HepG2 (cell line): ENCODE measurements at regions not wholly inside any gene's neighbourhood (a gene's known extent, or its start where the extent isn't known, plus 50 kb on each side); places are given as distances from the start of the nearest gene placed in this dataset.
"Not testable (repeated sequence)": the region's sequence is repeated elsewhere in the genome, so short reads cannot be mapped to it uniquely, and the experiment has no call there.

Source experiments
- ATAC-seq: fragments of 200-7000 bp; cut with Tn5 transposase; 3 replicates; pipeline ENCODE4 v1.9.1; 2020; ENCODE audit warnings: mild to moderate bottlenecking, moderate library complexity
- BruUV-seq: library from RNA; stranded (reverse); fragments of 400-500 nt; replicated peaks from 2 replicates; lab custom pipeline; 2021; lab: Mats Ljungman, UMichigan
- CTCF ChIA-PET: fragments of 300-600 bp; formaldehyde crosslinking; extraction: SDS; loops from one replicate; lab custom pipeline; 2021; ENCODE audit warnings: low total read pairs, inconsistent platforms, low intra/inter-chr PET ratio; lab: Yijun Ruan, JAX
- POLR2A ChIA-PET: fragments of 350-600 bp; sonication (Branson Sonifier 250); formaldehyde crosslinking; loops from one replicate; lab custom pipeline; 2020; ENCODE audit warnings: antibody characterized with exemption, inconsistent platforms; lab: Yijun Ruan, JAX
- DNase-seq: peaks from one replicate; pipeline ENCODE4 v3.0.0-alpha.2; 2015; ENCODE audit warnings: low spot score
- FAIRE-seq: peaks from 3 replicates; lab custom pipeline; 2011; peaks lifted over from hg19 to GRCh38; lab: Jason Lieb, UNC
- H2AFZ ChIP-seq: one replicate; pipeline ENCODE4 v1.6.1; 2011; ENCODE audit warnings: low read length, inconsistent platforms
- H3K27ac ChIP-seq: fragments of 300-600 bp; 3 replicates; pipeline ENCODE4 v1.8.0; 2011; ENCODE audit warnings: mixed run types, mild to moderate bottlenecking, mixed read lengths, low read length, inconsistent platforms; ENCODE audit not compliant: insufficient read depth; ENCODE audit errors: extremely low read length
- H3K27me3 ChIP-seq, 2 experiments: fragments of 200-600 bp in 1 of 2; 2 replicates in 1 of 2; 3 replicates in 1 of 2; pipeline versions ENCODE4 v1.6.0 to v1.8.0; 2011; ENCODE audit warnings: low read length in 2 of 2, mild to moderate bottlenecking in 2 of 2, moderate library complexity in 2 of 2, inconsistent platforms in 1 of 2; ENCODE audit not compliant: insufficient read depth in 2 of 2, control insufficient read depth in 1 of 2
- H3K36me3 ChIP-seq, 2 experiments: fragments of 200-600 bp in 1 of 2; replicated peaks in 1 of 2; 2 replicates in 1 of 2; 3 replicates in 1 of 2; pipeline versions ENCODE4 v1.5.1 to v1.8.0; 2011; ENCODE audit warnings: low read length in 2 of 2, inconsistent platforms in 1 of 2; ENCODE audit not compliant: insufficient read depth in 2 of 2, control insufficient read depth in 1 of 2
- H3K4me1 ChIP-seq: 2 replicates; pipeline ENCODE4 v1.5.1; 2012; ENCODE audit warnings: low read length, inconsistent platforms; ENCODE audit not compliant: insufficient read depth
- H3K4me2 ChIP-seq: 2 replicates; pipeline ENCODE4 v1.6.0; 2011; ENCODE audit warnings: low read depth, low read length, inconsistent platforms
- H3K4me3 ChIP-seq, 3 experiments: fragments of 200-600 bp in 1 of 3; sonication (generic), shearing (Covaris generic) in 1 of 3; replicated peaks in 1 of 3; 2 replicates each; pipeline ENCODE4 v1.5.1; 2011 to 2016; ENCODE audit warnings: low read length in 3 of 3, inconsistent platforms in 2 of 3, low read depth in 2 of 3, mild to moderate bottlenecking in 2 of 3, control low read depth in 1 of 3, mixed read lengths in 1 of 3; ENCODE audit not compliant: insufficient read depth in 1 of 3
- H3K79me2 ChIP-seq: one replicate; pipeline ENCODE4 v1.6.1; 2011; ENCODE audit warnings: low read length, inconsistent platforms; ENCODE audit not compliant: insufficient read depth
- H3K9ac ChIP-seq: 2 replicates; pipeline ENCODE4 v1.6.0; 2011; ENCODE audit warnings: mild to moderate bottlenecking, low read depth, low read length, inconsistent platforms; ENCODE audit not compliant: insufficient read depth
- H3K9me3 ChIP-seq: 2 replicates; pipeline ENCODE4 v1.5.1; 2012; ENCODE audit warnings: mild to moderate bottlenecking, low read length
- H4K20me1 ChIP-seq: 2 replicates; pipeline ENCODE4 v1.6.0; 2011; ENCODE audit warnings: inconsistent platforms, mild to moderate bottlenecking, low read length, moderate library complexity; ENCODE audit not compliant: insufficient read depth
- CBFB ChIP-seq: sonication (generic); formaldehyde crosslinking; IDR thresholded peaks from 2 replicates; pipeline ENCODE4 v1.4.0; 2020; ENCODE audit warnings: missing genetic modification reagents
- E2F5 ChIP-seq: sonication (generic); formaldehyde crosslinking; conservative IDR thresholded peaks from 2 replicates; pipeline ENCODE4 v1.4.0; 2020; ENCODE audit warnings: missing genetic modification reagents
- HNRNPUL1 ChIP-seq: fragments of 200-400 bp; formaldehyde crosslinking; IDR thresholded peaks from 2 replicates; pipeline ENCODE4 v1.6.1; 2017; ENCODE audit warnings: low read depth, mild to moderate bottlenecking, low read length, moderate library complexity
- ZBTB26 ChIP-seq: IDR thresholded peaks from 2 replicates; pipeline ENCODE4 v1.6.1; 2016; ENCODE audit warnings: missing compliant biosample characterization, missing genetic modification reagents, borderline replicate concordance
- ZNF678 ChIP-seq: sonication (generic); formaldehyde crosslinking; IDR thresholded peaks from 2 replicates; pipeline ENCODE4 v1.4.0; 2020; ENCODE audit warnings: mild to moderate bottlenecking, missing genetic modification reagents
- ZNF788 ChIP-seq: sonication (generic); formaldehyde crosslinking; IDR thresholded peaks from 2 replicates; pipeline ENCODE4 v1.5.0; 2020; ENCODE audit warnings: mild to moderate bottlenecking, missing genetic modification reagents, borderline replicate concordance
- WGBS: methylation state at CpG from one replicate; pipeline ENCODE4 v1.1.6; 2017; ENCODE audit warnings: low lambda C conversion rate; 5-methylcytosine and 5-hydroxymethylcytosine counted together
- in situ Hi-C: cut with HindIII; loops from 2 replicates; pipeline ENCODE4 v1.10.0; 2017; ENCODE audit warnings: low pct_unique_long_range_greater_than_20kb; ENCODE audit not compliant: extremely low pct_ligation_motif_present
- intact Hi-C: fragments of 100-400 bp; cut with micrococcal nuclease; formaldehyde crosslinking; loops from one replicate; pipeline ENCODE4 v1.10.0; 2022; ENCODE audit not compliant: unreplicated experiment

DNA sequence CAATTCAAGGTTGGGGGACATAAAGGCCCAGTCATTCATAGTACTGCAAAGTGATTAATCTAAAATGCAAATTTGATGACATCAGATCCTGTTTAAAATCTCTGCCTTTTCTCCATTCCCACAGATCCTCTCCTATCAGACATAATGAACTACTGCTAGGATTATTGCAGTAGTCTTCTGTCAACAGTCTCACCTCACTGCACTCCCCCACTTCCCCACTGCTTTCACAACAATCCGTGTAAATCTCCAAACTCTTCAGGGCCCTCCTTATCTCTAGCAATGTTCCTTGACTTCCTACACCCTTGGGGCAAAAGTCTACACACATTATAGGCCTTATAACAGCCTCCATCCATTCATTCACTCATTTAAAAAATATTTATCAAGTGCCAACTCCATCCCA, 112.4 kb downstream of the KBTBD2 start (continued):
- TF ChIP-seq ZBTB26 (CRISPR knock-in tag) (no peak), CBFB (no peak), E2F5 (CRISPR knock-in tag) (no peak), ZNF788 (no peak), ZNF678 (no peak), HNRNPUL1 (no peak)

GRCh38 chr7:32777041-32777666, 114.4 kb downstream of the KBTBD2 start:
- H3K4me3 ChIP-seq, POLR2A ChIA-PET, H3K9me3 ChIP-seq, H3K4me1 ChIP-seq, H3K79me2 ChIP-seq, H3K27ac ChIP-seq, FAIRE-seq, intact Hi-C loops, BruUV-seq, H2AFZ ChIP-seq, H3K27me3 ChIP-seq, H4K20me1 ChIP-seq, ATAC-seq, DNase-seq, H3K4me2 ChIP-seq, H3K36me3 ChIP-seq, H3K9ac ChIP-seq, in situ Hi-C loops, CTCF ChIA-PET: not testable (repeated sequence)
- WGBS, result 100% methylated on average over 4 of the region's 4 CpGs

DNA sequence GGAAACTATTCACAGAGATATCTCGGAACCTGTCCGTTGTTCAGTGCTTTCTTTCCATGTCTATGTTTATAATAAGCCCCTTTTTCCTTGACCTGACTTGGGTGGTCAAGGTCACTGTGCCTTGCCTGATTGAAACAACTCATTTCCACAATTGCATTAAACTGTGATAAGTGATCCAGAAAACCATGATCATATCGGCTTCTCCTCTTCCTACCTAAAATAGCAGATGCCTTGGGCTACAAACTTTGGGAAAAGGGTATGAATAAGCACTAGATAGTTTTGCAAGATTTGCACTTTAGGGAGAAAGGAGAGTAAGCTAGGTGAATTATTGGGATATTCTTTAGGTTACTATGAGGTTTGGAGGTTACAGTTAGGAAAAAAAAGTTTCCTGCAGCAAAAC, 115.2 kb downstream of the KBTBD2 start:
- H2AFZ ChIP-seq, H3K4me2 ChIP-seq, H3K27me3 ChIP-seq, H3K4me1 ChIP-seq, in situ Hi-C loops, POLR2A ChIA-PET, H4K20me1 ChIP-seq, H3K79me2 ChIP-seq, BruUV-seq, H3K36me3 ChIP-seq, ATAC-seq, FAIRE-seq, H3K9ac ChIP-seq, CTCF ChIA-PET, DNase-seq, intact Hi-C loops, H3K9me3 ChIP-seq, H3K27ac ChIP-seq, H3K4me3 ChIP-seq: not testable (repeated sequence)
- 72% methylated on average over 3 of the region's 3 CpGs for WGBS

GRCh38 chr7:32775809-32776208, 115.8 kb downstream of the KBTBD2 start:
- H3K27me3 ChIP-seq, H4K20me1 ChIP-seq, H3K9ac ChIP-seq, H3K4me3 ChIP-seq, POLR2A ChIA-PET, H3K9me3 ChIP-seq, intact Hi-C loops, ATAC-seq, H3K4me1 ChIP-seq, H3K27ac ChIP-seq, BruUV-seq, H3K36me3 ChIP-seq, FAIRE-seq, DNase-seq, H2AFZ ChIP-seq, in situ Hi-C loops, H3K4me2 ChIP-seq, H3K79me2 ChIP-seq, CTCF ChIA-PET: not testable (repeated sequence)
- WGBS, result 57% methylated on average over 3 of the region's 4 CpGs
